Neural cell (in vitro differentiated cells): ENCODE measurements at regions not wholly inside any gene's neighbourhood (a gene's known extent, or its start where the extent isn't known, plus 50 kb on each side); places are given as distances from the start of the nearest gene placed in this dataset.

ENCODE experiments used
- H2AFZ ChIP-seq: fragments of 200-600, 300-800 bp; sonication (generic), shearing (Covaris generic); 2 replicates; pipeline ENCODE4 v1.6.0; 2014; ENCODE audit warnings: low read depth, mild to moderate bottlenecking, antibody characterized with exemption, low read length, moderate library complexity
- H3F3A ChIP-seq: fragments of 200-600 bp; shearing (Covaris generic); 2 replicates; pipeline ENCODE4 v1.6.1; 2016; ENCODE audit warnings: mild to moderate bottlenecking, moderate library complexity, mixed read lengths, antibody characterized with exemption, low read length; ENCODE audit not compliant: insufficient read depth, poor library complexity, severe bottlenecking
- H3K27ac ChIP-seq: fragments of 200-600, 300-800 bp; sonication (generic), shearing (Covaris generic); 2 replicates; pipeline ENCODE4 v1.5.1; 2014; ENCODE audit warnings: mild to moderate bottlenecking, low read length, moderate library complexity
- H3K27me3 ChIP-seq: fragments of 300-800, 200-600 bp; sonication (generic), shearing (Covaris generic); 2 replicates; pipeline ENCODE4 v1.6.0; 2014; ENCODE audit warnings: mild to moderate bottlenecking, low read depth, low read length, moderate library complexity; ENCODE audit not compliant: insufficient read depth
- H3K36me3 ChIP-seq: fragments of 300-800, 200-600 bp; sonication (generic), shearing (Covaris generic); 2 replicates; pipeline ENCODE4 v1.5.1; 2014; ENCODE audit warnings: mild to moderate bottlenecking, antibody characterized with exemption, low read length, moderate library complexity; ENCODE audit not compliant: insufficient read depth
- H3K4me2 ChIP-seq: fragments of 300-800, 200-600 bp; sonication (generic), shearing (Covaris generic); 2 replicates; pipeline ENCODE4 v1.6.0; 2014; ENCODE audit warnings: mild to moderate bottlenecking, low read length
- H3K4me3 ChIP-seq: fragments of 300-800, 200-600 bp; sonication (generic), shearing (Covaris generic); 2 replicates; pipeline ENCODE4 v1.5.1; 2014; ENCODE audit warnings: mild to moderate bottlenecking, low read length, moderate library complexity
- H3K79me2 ChIP-seq: fragments of 200-600 bp; shearing (Covaris generic); replicated peaks from 2 replicates; pipeline ENCODE4 v1.6.0; 2014; ENCODE audit warnings: mild to moderate bottlenecking, low read length, moderate library complexity; ENCODE audit not compliant: insufficient read depth
- H3K9ac ChIP-seq: fragments of 300-800, 200-600 bp; sonication (generic), shearing (Covaris generic); 2 replicates; pipeline ENCODE4 v1.6.1; 2016; ENCODE audit warnings: mild to moderate bottlenecking, low read length, mixed read lengths
- H3K9me2 ChIP-seq: fragments of 200-600 bp; shearing (Covaris generic); 2 replicates; pipeline ENCODE4 v1.6.1; 2016; ENCODE audit warnings: mild to moderate bottlenecking, low read length, mixed read lengths; ENCODE audit not compliant: insufficient read depth
- H3K9me3 ChIP-seq: fragments of 200-600, 300-800 bp; sonication (generic), shearing (Covaris generic); 2 replicates; pipeline ENCODE4 v1.6.1; 2016; ENCODE audit warnings: mild to moderate bottlenecking, mixed run types, low read length, moderate library complexity, mixed read lengths
- H4K20me1 ChIP-seq: fragments of 200-600 bp; shearing (Covaris generic); 2 replicates; pipeline ENCODE4 v1.6.1; 2016; ENCODE audit warnings: mild to moderate bottlenecking, mixed run types; ENCODE audit not compliant: insufficient read depth
- EP300 ChIP-seq: fragments of 450-650 bp; conservative IDR thresholded peaks from 2 replicates; pipeline ENCODE4 v1.6.1; 2014; ENCODE audit warnings: antibody characterized with exemption, mild to moderate bottlenecking, moderate library complexity; ENCODE audit not compliant: poor library complexity, severe bottlenecking
- EZH2 ChIP-seq: fragments of 200-600, 300-800 bp; shearing (Covaris generic), sonication (generic); IDR thresholded peaks from 2 replicates; pipeline ENCODE4 v1.6.1; 2014; ENCODE audit warnings: antibody characterized with exemption, low read length, borderline replicate concordance, mild to moderate bottlenecking; ENCODE audit not compliant: insufficient read depth, poor library complexity, severe bottlenecking
- MXI1 ChIP-seq: fragments of 450-650 bp; conservative IDR thresholded peaks from 2 replicates; pipeline ENCODE4 v1.6.1; 2014; ENCODE audit warnings: antibody characterized with exemption, mild to moderate bottlenecking; ENCODE audit not compliant: poor library complexity, severe bottlenecking
- POLR2AphosphoS5 ChIP-seq: IDR thresholded peaks from 2 replicates; pipeline ENCODE4 v1.6.1; 2012
- RAD21 ChIP-seq: fragments of 450-650 bp; conservative IDR thresholded peaks from 2 replicates; pipeline ENCODE4 v1.6.1; 2014; ENCODE audit warnings: antibody characterized with exemption, mild to moderate bottlenecking, moderate library complexity
- SMC3 ChIP-seq: fragments of 450-650 bp; conservative IDR thresholded peaks from 2 replicates; pipeline ENCODE4 v1.6.1; 2014; ENCODE audit warnings: antibody characterized with exemption, mild to moderate bottlenecking, moderate library complexity; ENCODE audit not compliant: poor library complexity
- TAF1 ChIP-seq: IDR thresholded peaks from 2 replicates; pipeline ENCODE4 v1.6.1; 2012; ENCODE audit warnings: low read depth
- TF ChIP-seq, protein P1 (sequence below): fragments of 450-650 bp; IDR thresholded peaks from 2 replicates; pipeline ENCODE4 v1.5.1; 2014; ENCODE audit warnings: antibody characterized with exemption, mild to moderate bottlenecking, moderate library complexity; ENCODE audit not compliant: poor library complexity, severe bottlenecking
- TF ChIP-seq, protein P2 (sequence below): IDR thresholded peaks from 2 replicates; pipeline ENCODE4 v1.6.1; 2012; ENCODE audit warnings: borderline replicate concordance

DNA sequence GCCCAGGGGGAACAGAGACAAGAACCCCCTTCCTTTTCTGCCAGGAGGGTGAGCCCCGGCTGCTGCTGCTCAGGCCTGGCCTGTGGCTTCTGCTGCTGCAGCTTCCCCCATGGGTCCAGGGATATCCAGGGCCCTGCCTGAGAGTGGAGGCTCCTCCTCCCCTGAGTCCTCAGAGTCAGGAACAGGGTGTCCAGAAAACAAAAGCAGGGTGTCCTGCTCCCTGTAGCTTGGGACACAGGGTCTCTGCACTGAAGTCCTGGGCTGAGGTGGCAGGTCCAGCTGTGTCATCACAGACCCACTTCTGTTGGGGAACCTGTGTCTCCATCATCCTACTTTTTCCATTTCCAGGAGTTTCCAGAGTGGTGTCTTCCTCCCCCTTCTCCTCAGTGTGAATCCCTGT is 76.1 kb downstream of the ZNF280B start:
- no peak for TF ChIP-seq POLR2AphosphoS5
- TF ChIP-seq EZH2, result no peak
- no peak for TF ChIP-seq SMC3
- TF ChIP-seq, protein P1, sequence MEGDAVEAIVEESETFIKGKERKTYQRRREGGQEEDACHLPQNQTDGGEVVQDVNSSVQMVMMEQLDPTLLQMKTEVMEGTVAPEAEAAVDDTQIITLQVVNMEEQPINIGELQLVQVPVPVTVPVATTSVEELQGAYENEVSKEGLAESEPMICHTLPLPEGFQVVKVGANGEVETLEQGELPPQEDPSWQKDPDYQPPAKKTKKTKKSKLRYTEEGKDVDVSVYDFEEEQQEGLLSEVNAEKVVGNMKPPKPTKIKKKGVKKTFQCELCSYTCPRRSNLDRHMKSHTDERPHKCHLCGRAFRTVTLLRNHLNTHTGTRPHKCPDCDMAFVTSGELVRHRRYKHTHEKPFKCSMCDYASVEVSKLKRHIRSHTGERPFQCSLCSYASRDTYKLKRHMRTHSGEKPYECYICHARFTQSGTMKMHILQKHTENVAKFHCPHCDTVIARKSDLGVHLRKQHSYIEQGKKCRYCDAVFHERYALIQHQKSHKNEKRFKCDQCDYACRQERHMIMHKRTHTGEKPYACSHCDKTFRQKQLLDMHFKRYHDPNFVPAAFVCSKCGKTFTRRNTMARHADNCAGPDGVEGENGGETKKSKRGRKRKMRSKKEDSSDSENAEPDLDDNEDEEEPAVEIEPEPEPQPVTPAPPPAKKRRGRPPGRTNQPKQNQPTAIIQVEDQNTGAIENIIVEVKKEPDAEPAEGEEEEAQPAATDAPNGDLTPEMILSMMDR, result no peak
- Histone ChIP-seq H3K4me3 (no peak overlapping the region), H3K9me2 (no peaks in the 10 kb centered on the region), H4K20me1 (no peaks in the 10 kb centered on the region), H3K9ac (no peak overlapping the region), H3K27ac (no peak overlapping the region), H3K27me3 (no peaks in the 10 kb centered on the region), H3K79me2 (no peaks in the 10 kb centered on the region), H3F3A (no peaks in the 10 kb centered on the region), H3K9me3 (no peaks in the 10 kb centered on the region), H2AFZ (no peak overlapping the region), H3K36me3 (no peaks in the 10 kb centered on the region), H3K4me2 (no peak overlapping the region)

DNA sequence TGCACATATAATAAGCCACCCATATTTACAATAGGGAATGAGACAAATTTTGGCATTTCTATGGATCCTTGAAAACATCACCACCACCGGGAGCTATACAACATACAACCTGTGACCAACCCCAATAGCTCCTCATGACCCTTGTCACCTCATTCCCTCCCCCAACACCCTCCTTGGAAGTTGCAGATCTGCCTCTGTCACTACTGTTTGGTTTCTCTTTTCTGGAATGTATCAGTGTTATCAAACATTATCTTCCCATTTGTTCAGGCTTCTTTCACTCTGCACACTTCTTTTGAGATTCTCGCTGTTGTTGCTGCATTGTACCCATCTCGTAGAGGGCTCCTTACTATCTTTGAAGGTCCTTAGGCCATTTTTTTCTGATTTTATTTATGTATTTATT is 75.6 kb downstream of the ZNF280B start:
- TF ChIP-seq TAF1 (no peak), EZH2 (no peak), POLR2AphosphoS5 (no peak), SMC3 (no peak), RAD21 (no peak), EP300 (no peak), MXI1 (no peak)
- TF ChIP-seq, protein P2, sequence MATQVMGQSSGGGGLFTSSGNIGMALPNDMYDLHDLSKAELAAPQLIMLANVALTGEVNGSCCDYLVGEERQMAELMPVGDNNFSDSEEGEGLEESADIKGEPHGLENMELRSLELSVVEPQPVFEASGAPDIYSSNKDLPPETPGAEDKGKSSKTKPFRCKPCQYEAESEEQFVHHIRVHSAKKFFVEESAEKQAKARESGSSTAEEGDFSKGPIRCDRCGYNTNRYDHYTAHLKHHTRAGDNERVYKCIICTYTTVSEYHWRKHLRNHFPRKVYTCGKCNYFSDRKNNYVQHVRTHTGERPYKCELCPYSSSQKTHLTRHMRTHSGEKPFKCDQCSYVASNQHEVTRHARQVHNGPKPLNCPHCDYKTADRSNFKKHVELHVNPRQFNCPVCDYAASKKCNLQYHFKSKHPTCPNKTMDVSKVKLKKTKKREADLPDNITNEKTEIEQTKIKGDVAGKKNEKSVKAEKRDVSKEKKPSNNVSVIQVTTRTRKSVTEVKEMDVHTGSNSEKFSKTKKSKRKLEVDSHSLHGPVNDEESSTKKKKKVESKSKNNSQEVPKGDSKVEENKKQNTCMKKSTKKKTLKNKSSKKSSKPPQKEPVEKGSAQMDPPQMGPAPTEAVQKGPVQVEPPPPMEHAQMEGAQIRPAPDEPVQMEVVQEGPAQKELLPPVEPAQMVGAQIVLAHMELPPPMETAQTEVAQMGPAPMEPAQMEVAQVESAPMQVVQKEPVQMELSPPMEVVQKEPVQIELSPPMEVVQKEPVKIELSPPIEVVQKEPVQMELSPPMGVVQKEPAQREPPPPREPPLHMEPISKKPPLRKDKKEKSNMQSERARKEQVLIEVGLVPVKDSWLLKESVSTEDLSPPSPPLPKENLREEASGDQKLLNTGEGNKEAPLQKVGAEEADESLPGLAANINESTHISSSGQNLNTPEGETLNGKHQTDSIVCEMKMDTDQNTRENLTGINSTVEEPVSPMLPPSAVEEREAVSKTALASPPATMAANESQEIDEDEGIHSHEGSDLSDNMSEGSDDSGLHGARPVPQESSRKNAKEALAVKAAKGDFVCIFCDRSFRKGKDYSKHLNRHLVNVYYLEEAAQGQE, result no peak
- TF ChIP-seq, protein P1, result no peak

More for the DNA sequence above, 75.6 kb downstream of the ZNF280B start:
- Histone ChIP-seq H3K9me3 (no peaks in the 10 kb centered on the region), H3F3A (no peaks in the 10 kb centered on the region), H3K36me3 (no peaks in the 10 kb centered on the region), H3K79me2 (no peaks in the 10 kb centered on the region), H3K27ac (no peak overlapping the region), H4K20me1 (no peaks in the 10 kb centered on the region), H3K27me3 (no peaks in the 10 kb centered on the region), H3K9me2 (no peaks in the 10 kb centered on the region), H3K9ac (no peak overlapping the region), H2AFZ (no peak overlapping the region), H3K4me2 (no peak overlapping the region), H3K4me3 (no peak overlapping the region)
